ENCODE measurements at regions not wholly inside any gene's neighbourhood (a gene's known extent, or its start where the extent isn't known, plus 50 kb on each side); places are given as distances from the start of the nearest gene placed in this dataset.

GRCh38 chr4:101458473-101458872, 111.1 kb upstream of the PPP3CA start:
- H4K20me1 ChIP-seq (ENCODE audit: insufficient read depth, low read length, poor library complexity, severe bottlenecking): no peaks in the 10 kb centered on the region
- H3K27me3 ChIP-seq (ENCODE audit: insufficient read depth, low read length, poor library complexity, severe bottlenecking): no peaks in the 10 kb centered on the region
- peaks cover 5% of the 10 kb centered on the region for H3K4me1 ChIP-seq (ENCODE audit: insufficient read depth, low read length, poor library complexity, severe bottlenecking)
- H3K9me2 ChIP-seq (replicated peaks; ENCODE audit: low read depth, low read length): no peaks in the 10 kb centered on the region
- no peak overlapping the region for H3K4me2 ChIP-seq (ENCODE audit: low read depth, low read length, poor library complexity, severe bottlenecking)
- TF ChIP-seq CTCF (conservative IDR thresholded peaks at IDR 0.05; ENCODE audit: low read length) (no peak), EZH2phosphoT487 (IDR thresholded peaks at IDR 0.05; ENCODE audit: borderline replicate concordance) (no peak)
- no peak overlapping the region for H3K4me3 ChIP-seq (ENCODE audit: low read length, poor library complexity, severe bottlenecking)
- H3K79me2 ChIP-seq (ENCODE audit: insufficient read depth, low read length): no peaks in the 10 kb centered on the region
- 0 out of 2 replicates have a peak, but pooled peaks cover 3% of the 10 kb centered on the region for H3K9me3 ChIP-seq (ENCODE audit: insufficient read depth, low read depth, low read length)
- H3F3A ChIP-seq (ENCODE audit: low read depth): no peaks in the 10 kb centered on the region
- H2AFZ ChIP-seq (ENCODE audit: low read length): no peak overlapping the region
- H3K36me3 ChIP-seq (ENCODE audit: insufficient read depth, low read length): no peaks in the 10 kb centered on the region
- no peak overlapping the region for H3K9ac ChIP-seq (ENCODE audit: low read depth, low read length, poor library complexity, severe bottlenecking)

GRCh38 chr4:101451086-101451485, 103.8 kb upstream of the PPP3CA start:
- no peak overlapping the region for H3K4me2 ChIP-seq (ENCODE audit: low read depth, low read length, poor library complexity, severe bottlenecking)
- H3K79me2 ChIP-seq (ENCODE audit: insufficient read depth, low read length): no peaks in the 10 kb centered on the region
- no peak overlapping the region for H3K4me3 ChIP-seq (ENCODE audit: low read length, poor library complexity, severe bottlenecking)
- no peaks in the 10 kb centered on the region for H3F3A ChIP-seq (ENCODE audit: low read depth)
- H4K20me1 ChIP-seq (ENCODE audit: insufficient read depth, low read length, poor library complexity, severe bottlenecking): no peaks in the 10 kb centered on the region
- no peak overlapping the region for H3K9ac ChIP-seq (ENCODE audit: low read depth, low read length, poor library complexity, severe bottlenecking)
- TF ChIP-seq EZH2phosphoT487 (IDR thresholded peaks at IDR 0.05; ENCODE audit: borderline replicate concordance) (no peak), CTCF (conservative IDR thresholded peaks at IDR 0.05; ENCODE audit: low read length) (no peak)
- H3K9me3 ChIP-seq (ENCODE audit: insufficient read depth, low read depth, low read length): no peaks in the 10 kb centered on the region
- no peaks in the 10 kb centered on the region for H3K9me2 ChIP-seq (replicated peaks; ENCODE audit: low read depth, low read length)
- no peak overlapping the region for H2AFZ ChIP-seq (ENCODE audit: low read length)
- no peaks in the 10 kb centered on the region for H3K4me1 ChIP-seq (ENCODE audit: insufficient read depth, low read length, poor library complexity, severe bottlenecking)
- H3K27me3 ChIP-seq (ENCODE audit: insufficient read depth, low read length, poor library complexity, severe bottlenecking): no peaks in the 10 kb centered on the region
- H3K36me3 ChIP-seq (ENCODE audit: insufficient read depth, low read length): no peaks in the 10 kb centered on the region

GRCh38 chr4:101441446-101441845, 94.1 kb upstream of the PPP3CA start:
- Histone ChIP-seq H3K9me3 (ENCODE audit: insufficient read depth, low read depth, low read length) (no peaks in the 10 kb centered on the region), H3K27me3 (ENCODE audit: insufficient read depth, low read length, poor library complexity, severe bottlenecking) (no peaks in the 10 kb centered on the region), H3K4me1 (ENCODE audit: insufficient read depth, low read length, poor library complexity, severe bottlenecking) (no peaks in the 10 kb centered on the region), H3K79me2 (ENCODE audit: insufficient read depth, low read length) (no peaks in the 10 kb centered on the region), H3F3A (ENCODE audit: low read depth) (no peaks in the 10 kb centered on the region), H2AFZ (ENCODE audit: low read length) (no peak overlapping the region), H3K4me2 (ENCODE audit: low read depth, low read length, poor library complexity, severe bottlenecking) (no peak overlapping the region), H3K9ac (ENCODE audit: low read depth, low read length, poor library complexity, severe bottlenecking) (no peak overlapping the region), H3K36me3 (ENCODE audit: insufficient read depth, low read length) (no peaks in the 10 kb centered on the region), H3K9me2 (replicated peaks; ENCODE audit: low read depth, low read length) (no peaks in the 10 kb centered on the region), H4K20me1 (ENCODE audit: insufficient read depth, low read length, poor library complexity, severe bottlenecking) (no peaks in the 10 kb centered on the region), H3K4me3 (ENCODE audit: low read length, poor library complexity, severe bottlenecking) (no peak overlapping the region)
- TF ChIP-seq CTCF (conservative IDR thresholded peaks at IDR 0.05; ENCODE audit: low read length): no peak
- no peak for TF ChIP-seq EZH2phosphoT487 (IDR thresholded peaks at IDR 0.05; ENCODE audit: borderline replicate concordance)

All from Loucy (cell line).